Activated CD8-positive, alpha-beta T cell treated with anti-CD3 and anti-CD28 coated beads for 36 hours (primary cell): ENCODE measurements at regions not wholly inside any gene's neighbourhood (a gene's known extent, or its start where the extent isn't known, plus 50 kb on each side); places are given as distances from the start of the nearest gene placed in this dataset.

Experiments used
- ATAC-seq: fragments of 200-7000 bp; cut with Tn5 transposase; one replicate; pipeline ENCODE4 v1.10.0; 2021; ENCODE audit warnings: mild to moderate bottlenecking, moderate library complexity
- CTCF ChIA-PET: fragments of 350-600 bp; sonication (Branson Sonifier 250); formaldehyde crosslinking; loops from one replicate; lab custom pipeline; 2021; ENCODE audit warnings: antibody characterized with exemption; lab: Charles Lee
- POLR2A ChIA-PET: fragments of 350-600 bp; sonication (Branson Sonifier 250); formaldehyde crosslinking; loops from one replicate; lab custom pipeline; 2021; ENCODE audit warnings: antibody characterized with exemption; lab: Charles Lee
- DNase-seq: peaks from one replicate; pipeline ENCODE4 v3.0.0-alpha.2; 2020
- H3K27ac Mint-ChIP-seq: one replicate; pipeline ENCODE4 v1.8.0; 2021; ENCODE audit warnings: mild to moderate bottlenecking, mixed read lengths
- H3K27me3 Mint-ChIP-seq: one replicate; pipeline ENCODE4 v1.8.0; 2021; ENCODE audit warnings: mixed read lengths
- H3K36me3 Mint-ChIP-seq: one replicate; pipeline ENCODE4 v1.8.0; 2021; ENCODE audit warnings: low read depth, mixed read lengths
- H3K4me1 Mint-ChIP-seq: one replicate; pipeline ENCODE4 v1.8.0; 2021; ENCODE audit warnings: low read depth, mixed read lengths
- H3K4me3 Mint-ChIP-seq: one replicate; pipeline ENCODE4 v1.8.0; 2021; ENCODE audit warnings: mild to moderate bottlenecking, moderate library complexity, mixed read lengths
- H3K9me3 Mint-ChIP-seq: one replicate; pipeline ENCODE4 v1.8.0; 2021; ENCODE audit warnings: mixed read lengths
- intact Hi-C: fragments of 100-400 bp; cut with micrococcal nuclease; formaldehyde crosslinking; loops from one replicate; pipeline ENCODE4 v1.10.0; 2022
- TF ChIP-seq, protein P1 (sequence below): fragments of 200-600 bp; IDR thresholded peaks from one replicate; pipeline ENCODE4 v1.8.0; 2022; ENCODE audit warnings: antibody characterized with exemption, mild to moderate bottlenecking

DNA sequence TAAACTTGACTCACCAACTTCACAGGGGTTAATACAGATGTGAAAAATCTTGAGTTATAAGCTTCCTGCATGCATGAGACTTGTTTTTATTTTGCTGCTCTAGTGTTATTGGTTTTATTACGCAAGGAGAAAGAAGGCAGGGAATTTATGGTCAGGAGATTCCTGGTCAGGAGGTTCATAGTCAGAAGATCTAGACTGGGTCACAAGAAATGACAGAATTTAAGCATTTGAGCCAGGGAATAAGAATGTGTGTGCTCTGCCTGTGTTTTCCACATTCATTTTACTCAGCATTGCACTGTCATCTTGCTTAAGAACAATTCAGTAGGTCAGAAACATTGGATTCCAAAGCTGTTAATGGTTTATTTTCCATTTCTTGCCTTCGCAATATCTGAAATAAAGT, 2522.1 kb downstream of the ARAP2 start:
- no peak overlapping the region for H3K4me3 Mint-ChIP-seq
- DNase-seq: no peak
- POLR2A ChIA-PET: no interaction called here
- H3K4me1 Mint-ChIP-seq: no peaks in the 10 kb centered on the region
- CTCF ChIA-PET: no interaction called here
- H3K9me3 Mint-ChIP-seq: no peaks in the 10 kb centered on the region
- TF ChIP-seq, protein P1, sequence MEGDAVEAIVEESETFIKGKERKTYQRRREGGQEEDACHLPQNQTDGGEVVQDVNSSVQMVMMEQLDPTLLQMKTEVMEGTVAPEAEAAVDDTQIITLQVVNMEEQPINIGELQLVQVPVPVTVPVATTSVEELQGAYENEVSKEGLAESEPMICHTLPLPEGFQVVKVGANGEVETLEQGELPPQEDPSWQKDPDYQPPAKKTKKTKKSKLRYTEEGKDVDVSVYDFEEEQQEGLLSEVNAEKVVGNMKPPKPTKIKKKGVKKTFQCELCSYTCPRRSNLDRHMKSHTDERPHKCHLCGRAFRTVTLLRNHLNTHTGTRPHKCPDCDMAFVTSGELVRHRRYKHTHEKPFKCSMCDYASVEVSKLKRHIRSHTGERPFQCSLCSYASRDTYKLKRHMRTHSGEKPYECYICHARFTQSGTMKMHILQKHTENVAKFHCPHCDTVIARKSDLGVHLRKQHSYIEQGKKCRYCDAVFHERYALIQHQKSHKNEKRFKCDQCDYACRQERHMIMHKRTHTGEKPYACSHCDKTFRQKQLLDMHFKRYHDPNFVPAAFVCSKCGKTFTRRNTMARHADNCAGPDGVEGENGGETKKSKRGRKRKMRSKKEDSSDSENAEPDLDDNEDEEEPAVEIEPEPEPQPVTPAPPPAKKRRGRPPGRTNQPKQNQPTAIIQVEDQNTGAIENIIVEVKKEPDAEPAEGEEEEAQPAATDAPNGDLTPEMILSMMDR: no peak
- no peaks in the 10 kb centered on the region for H3K27me3 Mint-ChIP-seq
- H3K27ac Mint-ChIP-seq: no peak overlapping the region
- intact Hi-C loops: no loop called here
- ATAC-seq: no peak
- H3K36me3 Mint-ChIP-seq: no peaks in the 10 kb centered on the region

DNA sequence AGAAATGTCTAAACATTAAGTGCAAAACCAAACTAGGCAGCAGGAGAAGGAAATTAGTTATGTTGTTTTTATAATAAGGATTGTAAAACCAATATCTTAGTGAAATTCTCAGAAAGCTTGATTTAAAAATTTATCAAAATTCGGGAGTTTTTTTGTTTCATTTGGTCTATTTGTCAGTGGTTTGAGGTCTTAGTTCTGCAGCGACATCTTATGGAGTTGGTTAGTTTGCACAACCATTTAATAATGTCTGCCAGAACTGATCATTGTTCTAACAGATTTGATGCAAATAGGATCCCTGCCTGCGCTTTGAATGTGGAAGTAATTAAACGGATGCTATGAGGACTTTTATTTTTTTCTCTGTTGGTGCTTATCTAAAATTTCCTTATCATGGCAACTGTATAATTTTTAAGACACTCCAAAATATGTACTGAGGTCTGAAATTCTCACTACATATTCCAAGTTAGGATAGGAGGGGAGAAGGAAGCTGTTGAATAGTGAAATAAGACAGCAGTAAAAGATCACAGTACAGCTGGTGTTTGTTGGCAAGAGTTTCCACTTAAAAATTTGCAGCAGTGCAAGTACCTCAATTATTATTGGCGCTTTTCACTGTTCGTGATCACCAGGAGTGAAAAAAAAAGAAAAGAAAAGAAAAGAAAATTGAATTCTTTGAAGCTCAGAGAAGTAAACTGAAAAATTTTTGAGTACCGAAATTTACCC, 2521.4 kb downstream of the ARAP2 start:
- Mint-ChIP-seq H3K4me1 (no peaks in the 10 kb centered on the region), H3K4me3 (no peak overlapping the region), H3K27me3 (no peaks in the 10 kb centered on the region), H3K9me3 (no peaks in the 10 kb centered on the region), H3K27ac (no peak overlapping the region), H3K36me3 (no peaks in the 10 kb centered on the region)
- intact Hi-C loops: no loop called here
- TF ChIP-seq, protein P1: no peak
- ChIA-PET CTCF (no interaction called here), POLR2A (no interaction called here)
- ATAC-seq (no peak), DNase-seq (no peak)

DNA sequence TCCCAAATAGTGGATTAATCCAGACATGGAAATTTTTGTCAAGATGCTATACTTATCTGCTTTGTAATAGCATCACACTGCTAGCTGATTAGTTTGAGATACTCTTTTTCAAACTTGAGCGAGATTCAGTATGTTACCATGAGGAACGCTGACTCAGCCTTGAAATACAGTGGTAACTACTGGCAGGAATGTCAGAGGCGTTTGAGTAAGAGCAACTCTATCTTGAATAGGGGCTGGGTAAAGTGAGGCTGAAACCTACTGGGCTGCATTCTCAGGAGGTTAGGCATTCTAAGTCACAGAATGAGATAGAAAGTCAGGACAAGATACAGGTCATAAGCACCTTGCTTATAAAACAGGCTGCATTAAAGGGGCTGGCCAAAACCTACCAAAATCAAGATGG, 2519.6 kb downstream of the ARAP2 start:
- Mint-ChIP-seq H3K27ac (no peak overlapping the region), H3K9me3 (no peaks in the 10 kb centered on the region), H3K36me3 (no peaks in the 10 kb centered on the region), H3K27me3 (no peaks in the 10 kb centered on the region), H3K4me3 (no peak overlapping the region), H3K4me1 (no peaks in the 10 kb centered on the region)
- no peak for DNase-seq
- ATAC-seq: no peak
- POLR2A ChIA-PET: no interaction called here
- intact Hi-C loops: no loop called here
- TF ChIP-seq, protein P1: no peak
- CTCF ChIA-PET: no interaction called here

DNA sequence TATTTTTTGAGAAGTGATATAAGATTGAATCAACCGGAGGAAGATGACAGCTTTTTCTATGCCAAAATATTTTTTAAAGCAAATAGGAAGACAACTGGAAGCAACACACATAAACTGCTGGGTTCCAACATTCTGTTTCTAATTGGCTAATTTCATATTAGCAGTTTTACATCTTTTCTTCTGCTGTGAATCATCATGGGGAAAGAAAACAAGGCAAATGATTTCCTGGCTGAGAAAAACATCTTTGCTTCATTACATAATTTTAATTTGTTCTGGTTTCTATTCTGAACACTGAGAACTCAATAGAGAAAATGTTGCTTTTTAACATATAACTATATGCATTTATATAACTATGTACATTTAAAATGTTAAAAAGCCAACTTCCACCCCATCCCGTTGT, 2518.5 kb downstream of the ARAP2 start:
- CTCF ChIA-PET: no interaction called here
- POLR2A ChIA-PET: no interaction called here
- no peak for ATAC-seq
- intact Hi-C loops: no loop called here
- no peak overlapping the region for H3K27ac Mint-ChIP-seq
- TF ChIP-seq, protein P1: no peak
- no peak for DNase-seq
- H3K9me3 Mint-ChIP-seq: peaks cover 2% of the 10 kb centered on the region
- H3K36me3 Mint-ChIP-seq: no peaks in the 10 kb centered on the region
- H3K27me3 Mint-ChIP-seq: no peaks in the 10 kb centered on the region
- H3K4me3 Mint-ChIP-seq: no peak overlapping the region
- no peaks in the 10 kb centered on the region for H3K4me1 Mint-ChIP-seq

DNA sequence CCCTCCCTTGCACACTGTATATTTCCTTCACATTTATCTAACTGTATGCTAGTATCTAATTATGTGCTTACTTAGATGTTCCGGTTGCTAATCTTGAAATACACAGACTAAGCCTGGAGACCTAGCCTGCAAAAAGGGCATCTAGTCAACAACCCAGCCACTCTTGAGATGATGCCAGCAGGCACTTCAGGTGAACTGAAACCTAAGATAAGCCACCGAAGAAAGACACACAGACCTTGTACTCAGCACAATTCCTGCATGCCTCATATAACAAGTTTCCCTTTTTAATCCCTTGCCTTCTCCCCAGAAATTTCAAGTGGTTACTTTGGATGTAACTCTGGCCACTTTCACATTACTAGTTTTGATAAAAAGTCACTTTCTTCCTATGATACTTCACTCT, 2506.6 kb downstream of the ARAP2 start:
- no peak overlapping the region for H3K4me3 Mint-ChIP-seq
- no peak for ATAC-seq
- H3K9me3 Mint-ChIP-seq: peaks cover 3% of the 10 kb centered on the region
- DNase-seq: no peak
- intact Hi-C loops: no loop called here
- ChIA-PET POLR2A (no interaction called here), CTCF (no interaction called here)
- H3K4me1 Mint-ChIP-seq: no peaks in the 10 kb centered on the region
- H3K27me3 Mint-ChIP-seq: no peaks in the 10 kb centered on the region
- no peak overlapping the region for H3K27ac Mint-ChIP-seq
- TF ChIP-seq, protein P1: no peak
- no peaks in the 10 kb centered on the region for H3K36me3 Mint-ChIP-seq
